ENCODE measurements at regions not wholly inside any gene's neighbourhood (a gene's known extent, or its start where the extent isn't known, plus 50 kb on each side); places are given as distances from the start of the nearest gene placed in this dataset.

DNA sequence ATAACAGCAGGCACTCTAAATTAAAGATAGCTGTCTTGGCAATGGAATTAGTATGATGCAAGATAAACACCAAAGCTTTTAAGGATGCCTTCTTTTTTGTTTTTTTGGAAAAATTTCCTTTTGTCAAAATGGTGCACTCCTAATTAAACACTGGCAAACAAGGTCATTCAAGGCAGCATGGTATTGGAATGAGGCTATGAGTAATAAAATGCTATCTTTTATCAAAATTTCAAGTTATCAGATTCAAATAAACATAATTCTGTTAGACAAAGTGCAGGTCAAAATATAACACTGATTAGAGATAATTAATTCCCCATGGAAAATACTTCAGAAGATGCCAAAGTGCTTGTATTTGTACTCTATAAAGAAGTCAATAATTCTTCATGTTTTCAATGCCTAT is 514.1 kb downstream of the TENT5A start:
- no peak for DNase-seq (ENCODE audit: low read depth)
- no peak overlapping the region for H3K4me3 ChIP-seq (ENCODE audit: low read depth, low read length)
- TF ChIP-seq MYC (IDR thresholded peaks at IDR 0.05; ENCODE audit: low read depth, low read length): no peak
- TF ChIP-seq MAX (IDR thresholded peaks at IDR 0.05; ENCODE audit: low read depth, low read length): no peak
- TF ChIP-seq POLR2A (IDR thresholded peaks at IDR 0.05; ENCODE audit: extremely low read depth, insufficient read length): no peak
- no peak for TF ChIP-seq CTCF (IDR thresholded peaks at IDR 0.05; ENCODE audit: low read depth, low read length)

DNA sequence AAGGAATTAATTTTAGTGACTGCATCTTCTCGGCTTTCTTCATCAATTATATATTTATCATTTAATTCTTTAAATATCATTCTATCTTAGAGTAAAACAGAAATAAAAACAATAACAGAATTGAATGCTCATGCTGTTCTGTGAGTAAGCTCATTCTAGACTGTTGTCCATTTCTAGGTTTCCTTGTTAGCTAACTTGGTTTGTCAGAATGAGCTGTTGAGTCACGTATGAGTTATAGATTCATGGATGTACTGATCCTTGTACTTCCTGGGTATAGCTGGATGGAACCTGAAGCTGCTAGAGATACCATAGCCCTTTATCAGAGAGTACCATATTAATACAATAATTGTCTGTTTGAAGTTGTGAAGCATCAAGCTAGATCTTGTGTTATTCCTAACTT is 515.3 kb downstream of the TENT5A start:
- no peak for DNase-seq (ENCODE audit: low read depth)
- no peak overlapping the region for H3K4me3 ChIP-seq (ENCODE audit: low read depth, low read length)
- no peak for TF ChIP-seq POLR2A (IDR thresholded peaks at IDR 0.05; ENCODE audit: extremely low read depth, insufficient read length)
- no peak for TF ChIP-seq CTCF (IDR thresholded peaks at IDR 0.05; ENCODE audit: low read depth, low read length)
- no peak for TF ChIP-seq MYC (IDR thresholded peaks at IDR 0.05; ENCODE audit: low read depth, low read length)
- TF ChIP-seq MAX (IDR thresholded peaks at IDR 0.05; ENCODE audit: low read depth, low read length): no peak

DNA sequence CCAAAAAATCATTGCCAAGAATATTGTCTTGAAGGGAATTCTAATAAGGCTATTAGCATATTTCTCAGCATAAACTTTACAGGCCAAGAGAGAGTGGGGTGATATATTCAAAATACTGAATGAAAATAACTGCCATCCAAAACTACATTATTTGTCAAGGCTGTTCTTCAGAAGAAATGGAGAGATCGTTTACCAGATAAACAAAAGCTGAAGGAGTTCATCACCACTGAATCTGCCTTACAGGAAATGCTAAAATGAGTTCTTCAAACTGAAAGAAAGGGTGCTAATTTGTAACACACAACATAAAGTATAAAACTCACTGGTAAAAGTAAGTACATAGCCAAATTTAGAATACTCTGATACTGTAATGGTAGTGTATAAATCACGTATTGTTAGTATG is 517.0 kb downstream of the TENT5A start:
- DNase-seq (ENCODE audit: low read depth): no peak
- TF ChIP-seq MAX (IDR thresholded peaks at IDR 0.05; ENCODE audit: low read depth, low read length) (no peak), CTCF (IDR thresholded peaks at IDR 0.05; ENCODE audit: low read depth, low read length) (no peak), POLR2A (IDR thresholded peaks at IDR 0.05; ENCODE audit: extremely low read depth, insufficient read length) (no peak), MYC (IDR thresholded peaks at IDR 0.05; ENCODE audit: low read depth, low read length) (no peak)
- no peak overlapping the region for H3K4me3 ChIP-seq (ENCODE audit: low read depth, low read length)

DNA sequence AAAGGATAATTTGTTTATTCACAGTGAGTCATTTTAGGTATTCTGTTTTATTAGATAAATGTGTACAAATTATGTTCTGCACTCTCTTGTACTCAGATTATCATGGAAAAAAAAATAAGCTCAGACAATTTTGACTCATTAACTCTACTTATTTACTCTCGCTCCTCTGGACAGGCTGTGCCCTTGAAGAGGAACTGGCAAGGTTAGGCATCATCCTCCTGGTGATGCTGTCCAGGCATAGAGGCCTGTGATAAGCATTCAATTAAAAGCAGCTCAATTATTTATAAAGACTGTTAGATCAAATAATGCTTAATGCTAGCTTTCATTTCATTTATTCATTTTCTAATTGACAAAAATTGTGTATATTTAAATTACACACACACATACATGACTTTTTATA is 518.5 kb downstream of the TENT5A start:
- no peak overlapping the region for H3K4me3 ChIP-seq (ENCODE audit: low read depth, low read length)
- TF ChIP-seq MYC (IDR thresholded peaks at IDR 0.05; ENCODE audit: low read depth, low read length) (no peak), MAX (IDR thresholded peaks at IDR 0.05; ENCODE audit: low read depth, low read length) (no peak), CTCF (IDR thresholded peaks at IDR 0.05; ENCODE audit: low read depth, low read length) (no peak), POLR2A (IDR thresholded peaks at IDR 0.05; ENCODE audit: extremely low read depth, insufficient read length) (no peak)
- DNase-seq (ENCODE audit: low read depth): no peak

- no peak for DNase-seq (ENCODE audit: low read depth)
Observed at GRCh38 chr6:81228912-81229555, 523.4 kb downstream of the TENT5A start.

More at GRCh38 chr6:81228912-81229555, 523.4 kb downstream of the TENT5A start:
- no peak overlapping the region for H3K4me3 ChIP-seq (ENCODE audit: low read depth, low read length)
- TF ChIP-seq POLR2A (IDR thresholded peaks at IDR 0.05; ENCODE audit: extremely low read depth, insufficient read length) (no peak), MAX (IDR thresholded peaks at IDR 0.05; ENCODE audit: low read depth, low read length) (no peak), MYC (IDR thresholded peaks at IDR 0.05; ENCODE audit: low read depth, low read length) (no peak), CTCF (IDR thresholded peaks at IDR 0.05; ENCODE audit: low read depth, low read length) (no peak)

Measured in NB4 (cell line).